DMS79 (cell line): ENCODE measurements at regions not wholly inside any gene's neighbourhood (a gene's known extent, or its start where the extent isn't known, plus 50 kb on each side); places are given as distances from the start of the nearest gene placed in this dataset.

ENCODE experiments used
- DNase-seq: peaks from one replicate; lab custom pipeline; 2025; lab: John Stamatoyannopoulos, UW

GRCh38 chr21:35257413-35257812, 208.3 kb upstream of the RUNX1 start:
- peak; percentile 12 for DNase-seq

- peak; percentile 83 for DNase-seq
Measured at GRCh38 chr21:35256468-35256988, 207.4 kb upstream of the RUNX1 start.

GRCh38 chr21:35254765-35255138, 205.7 kb upstream of the RUNX1 start:
- DNase-seq = no peak

- no peak for DNase-seq
Measured at GRCh38 chr21:35254006-35254764, 205.1 kb upstream of the RUNX1 start.

- no peak for DNase-seq
Measured at GRCh38 chr21:35252831-35253230, 203.7 kb upstream of the RUNX1 start.

- no peak for DNase-seq
Measured at GRCh38 chr21:35249636-35250035, 200.5 kb upstream of the RUNX1 start.

- DNase-seq = no peak
Measured at GRCh38 chr21:35245879-35246278, 196.8 kb upstream of the RUNX1 start.

GRCh38 chr21:35244514-35244913, 195.4 kb upstream of the RUNX1 start:
- no peak for DNase-seq

GRCh38 chr21:35243171-35243570, 194.1 kb upstream of the RUNX1 start:
- no peak for DNase-seq

GRCh38 chr21:35239811-35240219, 190.7 kb upstream of the RUNX1 start:
- peak; percentile 60 for DNase-seq

GRCh38 chr21:35238119-35238518, 189.0 kb upstream of the RUNX1 start:
- no peak for DNase-seq

- no peak for DNase-seq
Measured at GRCh38 chr21:35237287-35237686, 188.2 kb upstream of the RUNX1 start.

- DNase-seq = no peak
Measured at GRCh38 chr21:35236090-35236489, 187.0 kb upstream of the RUNX1 start.

- no peak for DNase-seq
Measured at GRCh38 chr21:35234725-35235124, 185.6 kb upstream of the RUNX1 start.

- no peak for DNase-seq
Measured at GRCh38 chr21:35233756-35234155, 184.7 kb upstream of the RUNX1 start.

GRCh38 chr21:35232545-35233176, 183.6 kb upstream of the RUNX1 start:
- no peak for DNase-seq

- no peak for DNase-seq
Measured at GRCh38 chr21:35231090-35231489, 182.0 kb upstream of the RUNX1 start.

GRCh38 chr21:35229290-35229689, 180.2 kb upstream of the RUNX1 start:
- DNase-seq = no peak

GRCh38 chr21:35227786-35228185, 178.7 kb upstream of the RUNX1 start:
- peak; percentile 88 for DNase-seq

- DNase-seq = peak; percentile 85
Measured at GRCh38 chr21:35226968-35227744, 178.1 kb upstream of the RUNX1 start.

GRCh38 chr21:35226328-35226727, 177.2 kb upstream of the RUNX1 start:
- DNase-seq = no peak

GRCh38 chr21:35225573-35225972, 176.5 kb upstream of the RUNX1 start:
- no peak for DNase-seq
